ENCODE measurements at regions not wholly inside any gene's neighbourhood (a gene's known extent, or its start where the extent isn't known, plus 50 kb on each side); places are given as distances from the start of the nearest gene placed in this dataset.
A peak's percentile ranks its signal among the peaks of the same experiment; 100 is the strongest.

DNA sequence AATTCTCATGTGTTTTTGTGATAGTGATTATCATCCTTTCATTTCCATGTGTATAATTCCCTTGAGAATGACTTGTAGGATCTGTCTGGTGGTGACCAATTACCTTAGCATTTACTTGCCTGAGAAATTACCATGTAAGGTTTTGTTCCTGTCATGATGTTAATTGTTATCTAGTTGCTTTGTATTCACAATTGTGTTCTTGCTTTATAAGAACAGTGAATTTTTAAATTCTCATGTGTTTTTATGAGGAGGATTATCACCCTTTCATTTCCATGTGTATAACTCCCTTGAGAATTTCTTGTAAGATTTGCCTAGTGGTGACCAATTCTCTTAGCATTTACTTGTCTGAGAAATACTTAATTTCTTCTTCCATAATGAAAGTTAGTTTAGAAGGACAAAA lies 758.2 kb upstream of the NDST4 start:
- no peak for DNase-seq

DNA sequence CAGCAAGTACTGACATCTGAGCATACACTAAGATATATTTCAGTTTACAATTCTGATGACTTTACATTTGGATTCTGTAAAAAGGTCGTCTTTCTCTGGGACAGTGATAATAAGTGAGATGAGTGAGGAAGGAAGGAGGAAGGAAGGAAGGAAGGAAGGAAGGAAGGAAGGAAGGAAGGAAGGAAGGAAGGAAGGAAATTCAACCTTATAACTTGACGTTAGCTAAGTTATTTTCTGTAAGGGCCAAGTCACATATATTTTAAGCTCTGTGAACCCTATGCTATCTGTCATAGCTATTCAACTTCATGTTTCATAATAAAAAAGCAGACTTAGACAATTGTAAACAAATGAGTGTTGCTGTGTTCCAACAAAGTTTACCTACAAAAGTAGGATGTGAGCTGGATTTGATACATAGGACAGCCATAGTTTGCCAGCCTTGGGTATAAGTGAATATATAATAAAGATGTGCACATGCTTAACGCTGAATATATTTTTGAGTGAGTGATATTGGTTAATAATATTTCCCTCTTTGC lies 753.0 kb upstream of the NDST4 start:
- no peak for DNase-seq

DNA sequence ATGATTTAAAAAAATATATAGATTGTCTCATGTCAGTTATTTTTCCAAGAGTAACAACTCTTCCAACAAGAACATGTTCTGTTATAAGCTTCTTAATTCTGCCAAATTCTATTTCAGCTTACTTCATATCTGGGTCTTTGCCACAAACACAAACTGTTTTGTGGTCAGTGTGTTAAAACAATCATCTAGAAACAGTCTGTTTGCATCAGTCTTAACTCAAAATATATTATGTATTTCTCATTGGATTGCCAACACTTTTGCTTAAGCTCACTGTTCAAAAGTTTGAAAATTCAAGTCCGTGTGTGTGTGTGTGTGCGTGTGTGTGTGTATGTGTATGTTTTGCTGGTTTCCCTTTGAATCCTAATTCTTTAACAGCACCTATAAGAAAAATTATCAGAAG lies 752.3 kb upstream of the NDST4 start:
- DNase-seq, result no peak

DNA sequence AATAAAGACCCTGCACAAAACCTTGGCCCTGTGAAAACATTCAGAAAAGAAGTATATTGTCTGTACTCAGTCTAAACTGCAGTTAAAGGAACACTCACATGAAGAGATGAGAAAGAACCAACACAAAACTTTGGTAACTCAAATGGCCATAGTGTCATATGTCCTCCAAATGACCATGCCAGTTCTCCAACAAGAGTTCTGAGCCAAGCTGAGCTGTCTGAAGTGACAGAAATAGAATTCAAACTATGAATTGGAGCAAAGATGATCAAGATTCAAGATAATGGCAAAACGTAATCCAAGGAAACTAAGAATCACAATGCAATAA lies 739.3 kb upstream of the NDST4 start:
- DNase-seq, result no peak

DNA sequence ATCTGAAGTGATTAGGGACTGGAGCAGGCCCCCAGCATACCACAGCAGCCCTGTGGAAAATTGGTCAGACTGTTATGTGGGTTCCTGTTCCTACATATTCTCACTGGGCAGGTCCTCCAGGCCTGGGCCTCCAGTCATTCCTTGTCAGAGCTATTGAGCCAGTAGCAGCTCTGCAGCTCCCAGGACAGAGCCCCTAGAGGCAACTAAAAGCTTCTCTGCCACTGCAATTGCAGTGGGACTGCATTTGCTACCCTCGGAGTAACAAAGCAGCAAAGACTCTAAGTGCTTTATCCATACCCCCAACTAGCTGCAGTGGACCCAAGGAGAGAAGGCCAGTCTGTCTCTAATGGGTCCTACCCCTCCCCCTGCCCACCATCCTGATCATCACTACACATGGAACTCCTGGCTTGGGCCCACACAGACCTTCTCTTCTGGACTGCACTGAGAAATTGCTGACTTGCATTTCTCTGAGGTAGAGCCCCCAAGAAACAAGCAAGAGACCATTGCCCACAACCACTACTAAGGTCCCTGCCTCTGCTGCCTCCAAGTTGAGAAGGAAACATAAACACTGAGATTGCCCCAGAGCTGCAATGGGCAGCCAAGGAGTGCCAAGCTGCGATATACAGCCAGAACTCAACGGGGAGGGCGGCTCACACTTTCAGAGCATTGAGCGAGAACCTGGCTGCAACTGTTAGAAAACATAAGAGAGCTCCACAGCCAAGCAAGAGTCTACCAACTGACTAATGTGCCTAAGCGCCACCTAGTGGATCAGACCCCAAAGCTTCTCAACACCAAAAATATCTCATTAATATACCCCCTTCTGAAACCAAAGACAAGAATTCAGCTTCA lies 738.7 kb upstream of the NDST4 start:
- peak; percentile 8 for DNase-seq

DNA sequence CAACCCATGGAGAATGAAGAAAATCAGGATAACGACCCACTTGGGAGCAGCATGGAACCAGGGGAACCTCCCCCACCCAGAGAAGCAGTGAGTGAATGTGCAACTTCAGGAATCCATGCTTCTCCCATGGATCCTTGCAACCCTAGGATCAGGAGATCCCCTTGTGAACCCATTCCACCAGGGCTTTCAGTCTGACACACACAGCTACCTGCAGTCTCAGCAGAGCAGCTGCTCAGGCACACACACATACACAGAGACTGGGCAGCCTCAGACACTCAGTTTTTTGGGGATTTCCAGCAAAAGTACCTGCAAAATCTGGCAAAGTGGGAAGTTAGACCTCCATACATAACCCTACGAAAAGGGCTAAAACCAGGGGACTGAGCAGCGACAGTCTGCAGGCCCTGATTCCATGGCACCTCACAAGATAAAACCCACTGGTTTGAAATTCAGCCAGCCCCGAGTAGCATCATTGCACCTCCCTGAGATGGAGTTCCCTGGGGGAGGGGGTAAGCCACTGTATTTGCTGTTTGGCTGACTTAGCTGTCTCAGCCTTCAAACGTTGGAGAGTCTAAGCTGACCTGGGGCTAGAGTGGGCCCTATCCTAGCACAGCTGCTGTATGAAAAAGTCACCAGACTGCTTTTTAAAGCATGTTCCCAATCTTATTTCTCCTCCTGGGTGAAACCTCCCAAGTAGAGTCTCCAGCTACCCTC lies 737.5 kb upstream of the NDST4 start:
- no peak for DNase-seq

DNA sequence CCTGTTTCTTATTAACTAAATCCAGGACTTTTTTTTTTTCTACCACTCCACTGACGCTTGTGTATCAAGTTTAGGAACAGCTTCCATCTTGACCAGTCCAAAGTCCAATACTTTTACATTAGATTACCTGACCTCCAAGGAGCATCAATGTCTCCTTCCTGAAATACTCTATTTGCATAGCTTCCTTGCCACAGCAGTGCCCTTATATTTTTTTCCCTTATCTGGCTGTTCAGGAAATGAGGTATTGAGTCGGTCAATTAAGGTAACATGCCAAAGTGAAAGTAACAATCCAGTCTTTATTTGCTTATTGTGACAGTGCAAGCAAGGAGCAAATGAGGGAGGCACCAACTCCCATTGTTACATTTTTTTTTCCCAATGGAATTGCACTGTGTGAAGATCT lies 730.8 kb upstream of the NDST4 start:
- no peak for DNase-seq

DNA sequence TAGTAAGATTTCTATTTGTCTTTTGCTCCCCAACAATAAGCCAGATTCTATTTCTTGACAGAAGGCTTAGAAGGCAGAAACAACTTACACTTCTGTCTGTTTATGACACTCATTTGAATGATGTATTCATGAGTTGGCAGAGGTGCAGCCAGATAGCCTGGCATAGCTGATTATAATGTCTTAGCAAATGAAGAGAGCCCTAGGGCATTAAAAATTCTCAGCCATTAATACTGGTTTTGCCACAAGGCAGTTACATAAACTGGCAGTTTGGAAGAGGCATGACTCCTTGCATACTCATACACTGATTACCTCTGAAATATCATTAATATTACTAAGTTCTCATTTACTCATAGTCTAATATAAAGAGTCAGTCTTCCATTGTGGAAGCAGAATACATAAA lies 728.5 kb upstream of the NDST4 start:
- no peak for DNase-seq

DNA sequence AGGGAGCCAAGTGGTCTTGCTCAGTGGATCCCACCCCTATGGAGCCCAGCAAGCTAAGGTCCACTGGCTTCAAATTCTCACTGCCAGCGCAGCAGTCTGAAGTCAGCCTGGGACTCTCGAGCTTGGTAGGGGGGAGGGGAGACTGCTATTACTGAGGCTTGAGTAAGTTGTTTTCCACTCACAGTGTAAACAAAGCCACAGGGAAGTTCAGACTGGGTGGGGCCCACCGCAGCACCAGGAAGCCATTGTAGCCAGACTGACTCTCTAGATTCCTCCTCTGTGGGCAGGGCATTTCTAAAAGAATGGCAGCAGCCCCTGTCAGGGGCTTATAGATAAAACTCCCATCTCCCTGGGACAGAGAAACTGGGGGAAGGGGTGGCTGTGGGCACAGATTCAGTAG lies 721.0 kb upstream of the NDST4 start:
- DNase-seq, result no peak

DNA sequence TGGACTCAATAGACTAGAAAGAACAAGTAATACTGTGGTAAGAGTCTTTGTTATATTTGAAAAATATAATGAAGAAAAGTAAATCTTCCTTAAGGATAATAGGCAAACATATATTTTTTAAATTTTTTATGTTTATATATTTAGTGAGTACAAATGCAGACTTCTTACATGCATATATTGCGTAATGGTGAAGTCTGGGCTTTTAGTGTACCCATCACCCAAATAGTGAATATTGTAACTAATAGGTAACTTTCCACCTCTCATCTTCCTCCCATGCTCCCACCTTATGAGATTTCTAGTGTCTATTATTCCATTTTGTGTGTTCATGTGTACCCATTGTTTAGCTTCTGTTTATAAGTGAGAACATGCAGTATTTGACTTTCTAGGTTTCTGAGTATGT lies 711.2 kb upstream of the NDST4 start:
- DNase-seq, result no peak

DNA sequence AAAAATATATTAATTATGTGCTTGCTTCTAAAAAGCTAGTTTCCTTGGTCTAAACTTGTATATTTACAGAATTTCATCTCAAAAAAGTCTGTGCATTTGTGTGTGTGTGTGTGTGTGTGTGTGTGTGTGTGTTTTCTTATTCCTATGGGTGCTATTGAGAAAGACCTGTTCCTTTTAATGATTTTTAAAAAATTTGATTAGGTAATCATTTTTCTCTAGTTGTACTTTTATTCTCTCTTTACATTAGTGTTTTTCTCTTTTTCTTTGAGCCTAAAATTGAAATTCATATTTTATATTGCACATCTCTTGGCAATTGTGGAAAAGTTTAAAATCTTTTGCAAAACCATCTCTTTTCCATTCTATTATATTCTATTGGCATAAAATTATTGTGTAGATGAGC lies 690.4 kb upstream of the NDST4 start:
- no peak for DNase-seq

DNA sequence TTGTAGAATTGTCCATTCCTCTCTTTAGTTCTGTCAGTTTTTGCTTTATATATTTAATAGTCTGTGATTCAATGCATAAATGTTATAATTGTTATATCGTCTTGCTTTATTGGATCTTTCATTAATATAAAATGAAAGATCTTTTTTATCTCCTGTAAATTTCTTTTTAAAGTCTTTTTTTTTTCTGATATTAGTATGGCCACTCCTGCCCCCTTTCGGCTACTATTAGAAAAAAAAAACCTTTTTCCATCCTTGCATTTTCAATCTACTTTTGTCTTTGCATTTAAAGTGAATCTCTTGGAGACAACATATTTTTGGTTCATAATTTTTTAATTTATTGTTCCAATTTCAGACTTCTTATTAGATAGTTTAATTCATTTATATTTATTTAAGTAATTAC lies 677.4 kb upstream of the NDST4 start:
- DNase-seq, result no peak

DNA sequence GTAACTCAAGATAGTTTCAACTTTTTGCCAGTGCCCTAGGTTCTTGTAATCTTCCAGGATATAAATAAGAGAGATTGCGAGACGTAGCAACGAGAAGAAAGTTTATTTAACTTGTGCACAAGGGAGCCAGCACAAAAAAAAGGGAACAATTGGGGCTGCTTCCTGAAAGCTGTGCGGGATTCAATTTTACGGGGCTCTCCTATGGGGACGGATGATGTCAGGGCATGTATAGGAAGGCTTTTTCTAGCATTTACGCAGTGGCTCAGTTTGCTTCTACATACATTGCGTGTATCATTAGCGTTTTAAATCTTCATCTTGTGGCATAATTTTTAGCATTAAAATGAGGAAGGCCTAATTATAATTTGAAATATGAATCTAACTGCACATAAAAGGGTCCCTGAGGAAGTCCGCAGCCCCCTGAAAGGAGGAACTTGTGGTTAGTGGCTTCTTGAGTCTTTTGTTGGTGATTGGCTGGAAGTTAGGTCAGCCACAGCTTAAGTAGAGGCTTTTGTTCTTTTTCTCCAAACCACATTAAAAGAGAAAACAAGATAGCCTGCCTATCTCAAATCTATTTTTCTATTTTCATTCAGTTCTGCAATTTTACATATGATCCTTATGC lies 668.2 kb upstream of the NDST4 start:
- DNase-seq, result no peak

DNA sequence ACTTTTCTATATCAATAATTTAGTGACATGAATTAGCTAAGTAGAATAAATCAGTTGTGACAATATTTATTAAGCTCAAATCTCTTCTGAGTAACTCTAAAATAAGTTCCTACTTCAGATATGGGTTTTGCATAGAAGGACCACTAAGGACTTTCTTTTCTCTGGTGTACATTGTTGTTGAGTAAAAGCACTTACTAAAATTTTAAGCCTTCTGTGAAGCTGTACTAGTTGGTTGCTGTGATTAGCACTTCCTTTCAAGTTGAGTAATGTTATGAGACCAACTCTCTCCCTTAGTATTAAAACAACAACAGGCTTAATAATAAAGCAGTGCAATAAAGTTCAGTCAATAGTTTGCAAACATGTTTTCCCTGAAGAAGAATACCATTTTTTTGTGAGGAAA lies 667.4 kb upstream of the NDST4 start:
- no peak for DNase-seq

DNA sequence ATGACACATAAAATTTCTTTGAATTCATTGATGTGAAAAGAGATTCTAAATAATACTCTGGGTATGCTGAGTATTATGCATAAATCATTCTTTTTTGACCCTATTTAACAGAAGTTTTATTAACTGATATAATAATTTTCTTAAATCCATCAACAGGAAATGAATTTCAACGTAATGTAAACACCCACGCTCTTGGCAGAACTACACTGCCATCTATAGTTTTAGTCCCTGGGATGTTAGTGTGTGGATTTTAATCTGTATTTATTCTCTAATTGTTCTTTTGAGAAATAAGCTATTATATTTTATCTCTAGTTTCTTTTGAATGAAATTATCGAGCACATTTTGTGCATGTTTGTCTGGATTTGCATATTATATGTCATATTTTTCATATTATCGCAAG lies 666.8 kb upstream of the NDST4 start:
- no peak for DNase-seq

DNA sequence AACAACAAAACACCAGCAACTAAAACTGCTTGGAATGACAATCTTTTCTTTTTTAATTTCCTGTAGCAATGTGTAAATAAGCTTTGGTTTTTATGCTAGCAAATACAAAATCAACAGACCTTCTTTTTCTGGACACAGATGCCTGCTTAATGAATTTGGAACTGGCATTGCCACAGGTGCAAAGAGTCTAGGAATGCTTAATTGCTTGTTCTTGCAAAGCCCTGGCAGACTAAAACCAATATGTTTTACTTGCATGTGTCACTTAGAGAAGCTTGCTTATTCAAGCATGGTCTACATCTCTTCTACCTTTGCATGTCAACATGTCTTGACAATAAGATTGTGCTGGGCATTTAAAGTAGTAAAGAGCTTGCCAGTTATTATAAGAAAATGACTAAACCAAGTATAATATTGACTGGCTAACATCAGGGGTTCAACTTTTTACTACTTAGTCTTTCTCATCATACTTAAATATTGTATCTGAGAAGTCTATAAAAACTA lies 656.7 kb upstream of the NDST4 start:
- DNase-seq, result no peak

DNA sequence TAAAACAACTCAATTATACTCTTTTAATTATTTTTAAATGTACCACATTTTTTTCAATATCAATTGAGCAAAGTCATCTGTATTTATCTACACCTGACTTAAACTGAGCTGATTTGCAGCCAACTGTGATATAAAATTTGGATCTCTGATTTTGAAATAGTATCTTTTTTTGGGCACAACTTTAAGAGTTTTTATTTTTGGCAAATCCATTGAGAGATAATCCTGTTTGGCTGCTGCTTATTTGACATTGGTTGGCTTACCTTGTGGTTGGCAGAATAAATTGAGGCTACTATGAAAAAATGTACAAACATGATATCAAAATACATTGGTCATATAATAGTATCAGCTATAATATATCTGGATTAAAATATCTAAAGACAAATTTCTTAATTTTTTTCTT lies 656.0 kb upstream of the NDST4 start:
- DNase-seq, result no peak

DNA sequence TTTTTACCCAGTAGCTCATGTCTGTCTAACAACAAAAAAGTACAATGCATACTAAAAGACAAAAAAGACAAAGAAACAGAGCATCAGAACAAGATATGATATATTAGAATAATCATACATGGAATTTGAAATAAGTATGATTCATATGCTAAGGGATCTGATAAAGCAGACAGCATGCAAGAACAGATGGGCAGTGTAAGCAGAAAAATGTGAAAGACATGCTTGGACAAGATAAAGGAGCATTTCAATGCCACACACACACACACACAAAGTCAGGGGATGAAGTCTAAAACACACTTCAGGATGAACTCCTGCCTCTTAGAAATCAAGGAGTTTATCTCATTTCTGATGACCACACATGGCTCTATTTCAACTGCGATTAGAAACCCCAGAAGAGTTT lies 649.6 kb upstream of the NDST4 start:
- DNase-seq, result no peak

DNA sequence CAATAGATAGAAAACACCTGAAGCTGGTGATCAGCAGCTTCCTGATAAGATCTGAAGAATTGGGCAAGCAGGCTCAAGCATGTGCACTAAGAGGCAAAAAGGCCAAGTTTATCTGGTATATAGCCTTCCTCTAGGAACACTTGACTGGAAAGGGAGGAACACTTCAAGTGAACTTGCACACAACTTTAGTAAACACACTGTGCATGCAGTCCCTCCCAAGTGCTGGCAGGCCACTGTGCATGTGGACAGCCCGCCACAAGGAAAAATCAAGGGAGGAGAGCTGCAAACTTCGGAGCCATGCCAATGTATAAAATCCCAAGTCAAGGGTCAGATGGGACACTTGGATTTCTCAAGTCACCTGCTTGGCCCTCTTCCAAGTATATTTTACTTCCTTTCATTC lies 645.8 kb upstream of the NDST4 start:
- no peak for DNase-seq

DNA sequence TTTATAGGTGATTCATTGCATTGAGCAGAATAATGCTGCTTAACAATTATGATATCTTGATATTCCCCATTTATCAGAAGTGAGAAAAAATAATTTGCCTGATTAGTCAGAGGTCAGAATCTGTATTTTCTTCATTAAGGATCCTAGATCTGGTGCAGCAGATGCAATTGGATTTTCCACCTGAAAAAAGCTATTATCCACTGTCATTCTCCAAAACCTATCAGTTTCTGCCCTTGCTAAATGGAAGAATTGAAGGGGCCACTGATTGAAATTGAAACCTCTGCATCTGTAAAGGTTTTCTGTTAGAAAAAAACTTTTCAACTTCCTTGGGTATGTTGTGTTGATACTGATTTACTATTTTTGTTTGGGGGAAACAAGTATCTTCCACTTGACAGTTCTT lies 636.0 kb upstream of the NDST4 start:
- DNase-seq, result no peak

DNA sequence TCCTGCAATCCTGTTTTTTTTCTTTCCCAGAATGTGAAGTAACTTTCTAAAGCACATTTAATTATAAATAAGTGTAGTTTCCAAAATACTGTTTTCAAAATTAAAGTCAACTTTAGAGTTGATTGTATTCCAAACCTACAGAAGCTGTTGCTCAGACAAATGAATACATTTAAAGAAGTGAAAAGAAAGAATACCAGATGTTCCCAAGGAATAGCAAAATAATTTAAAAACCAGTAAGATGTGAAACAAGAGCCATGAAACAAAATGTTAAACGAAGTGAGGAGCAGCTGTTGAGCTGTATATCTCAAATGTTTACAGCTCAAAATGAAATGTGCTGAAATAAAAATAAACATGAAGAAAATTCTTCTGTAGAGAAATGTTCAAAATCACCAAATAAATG lies 627.4 kb upstream of the NDST4 start:
- DNase-seq, result no peak

DNA sequence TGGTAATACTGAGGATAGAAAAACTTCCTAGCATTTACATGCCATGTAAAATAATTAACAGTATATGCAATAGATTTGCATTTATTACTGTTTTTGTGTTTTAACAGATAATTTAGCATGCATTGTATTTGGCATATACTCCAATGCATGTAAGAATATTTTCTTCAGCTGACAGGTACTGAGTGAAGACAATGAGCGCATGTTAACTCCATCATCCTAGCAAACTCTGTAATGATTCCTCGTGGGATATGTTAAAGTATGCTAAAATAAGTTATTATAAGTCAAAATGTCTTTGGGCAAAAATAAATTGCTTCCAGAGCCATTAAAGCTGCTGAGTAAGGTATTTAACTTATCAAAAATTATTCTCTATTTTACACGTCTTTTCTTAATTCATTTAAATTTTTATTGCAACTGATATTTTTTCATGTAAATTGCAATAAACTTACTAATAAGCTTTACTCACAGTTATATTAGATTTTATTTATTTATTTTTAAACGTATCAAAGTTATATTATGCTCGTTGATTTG lies 616.4 kb upstream of the NDST4 start:
- DNase-seq, result no peak

DNA sequence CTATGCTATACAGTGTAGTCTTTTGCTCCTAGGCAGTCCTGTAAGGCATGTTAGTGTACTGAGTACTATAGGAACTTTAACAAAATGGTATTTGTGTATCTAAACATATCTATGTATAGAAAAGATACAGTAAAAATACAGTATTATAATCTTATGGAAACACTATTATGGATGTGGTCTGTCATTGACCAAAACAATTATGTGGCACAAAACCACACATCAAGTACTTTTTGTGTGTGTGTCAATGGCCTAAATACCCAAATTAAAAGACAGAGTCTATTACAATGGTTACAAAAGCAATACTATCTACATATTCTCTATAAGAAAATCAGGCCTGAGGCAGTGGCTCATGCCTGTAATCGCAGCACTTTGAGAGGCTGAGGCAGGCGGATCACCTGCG lies 610.2 kb upstream of the NDST4 start:
- DNase-seq, result no peak

DNA sequence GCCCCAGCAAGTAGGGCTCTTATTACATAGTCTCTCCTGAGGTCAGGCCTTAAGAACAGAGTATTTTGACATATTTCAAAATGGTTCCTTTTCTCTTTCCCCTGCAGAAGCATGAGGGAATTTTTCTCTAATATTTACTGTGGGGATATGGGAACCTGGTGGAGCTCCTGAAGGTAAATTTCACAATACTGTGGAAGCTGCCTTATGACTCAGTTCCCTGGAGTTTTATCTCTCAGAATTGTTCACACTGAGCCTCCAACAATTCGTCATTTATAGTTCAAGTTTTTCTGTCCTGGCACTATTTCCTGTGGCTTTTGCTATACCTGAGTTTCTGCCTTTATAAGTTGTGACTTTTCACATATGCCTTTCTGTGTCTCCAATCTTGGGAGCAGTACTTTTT lies 607.2 kb upstream of the NDST4 start:
- DNase-seq, result no peak

Measured in NK-92 treated with Interleukin-12 subunit alpha and Interleukin-12 subunit beta, amount 100 ng/mL, for 24 hours (cell line).